ENCODE measurements at regions not wholly inside any gene's neighbourhood (a gene's known extent, or its start where the extent isn't known, plus 50 kb on each side); places are given as distances from the start of the nearest gene placed in this dataset.

DNA sequence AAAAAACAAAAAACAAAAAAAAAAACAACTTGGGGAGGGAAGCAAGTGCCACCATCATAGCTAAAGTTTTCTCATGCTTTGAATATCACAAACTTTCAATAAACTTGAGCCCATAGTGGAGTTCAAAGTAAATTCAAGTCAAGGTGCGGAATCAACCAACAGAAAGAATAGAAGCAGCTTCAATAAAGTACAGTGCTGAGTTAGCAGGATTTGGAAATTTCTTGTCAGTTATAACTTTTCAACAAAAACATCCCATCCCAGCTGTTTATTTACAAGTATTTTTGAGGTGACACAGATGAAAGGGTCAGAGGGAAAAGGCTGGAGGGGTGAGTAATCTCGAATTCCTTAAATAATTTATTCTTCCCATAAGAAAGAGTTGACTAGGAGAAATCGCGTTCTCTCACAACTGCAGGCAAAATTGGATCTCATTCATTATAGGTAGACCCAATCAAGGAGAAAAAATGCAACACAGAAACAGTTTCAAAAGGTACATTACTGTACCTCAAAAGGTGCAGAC, 477.4 kb upstream of the RASGRP1 start:
- H3K27ac ChIP-seq = no peak overlapping the region
- peaks cover 0 to 7% (median 0%) of the 10 kb centered on the region in 7 donors for H3K27me3 ChIP-seq (replicated peaks in 1 of 7)
- WGBS, 5 donors = 78 to 92% (median 84%) methylated on average over 4 of the region's 4 CpGs
- no peak overlapping the region for H3K4me3 ChIP-seq
- H3K9me3 ChIP-seq = no peaks in the 10 kb centered on the region
- no peaks in the 10 kb centered on the region for H3K36me3 ChIP-seq
- no peaks in the 10 kb centered on the region for H3K4me1 ChIP-seq
- intact Hi-C loops (cut with DNase I; ENCODE audit: low total_unique reads) = no loop called here
- no peak for TF ChIP-seq POLR2AphosphoS5 (IDR thresholded peaks at IDR 0.05)
- TF ChIP-seq, protein P1, sequence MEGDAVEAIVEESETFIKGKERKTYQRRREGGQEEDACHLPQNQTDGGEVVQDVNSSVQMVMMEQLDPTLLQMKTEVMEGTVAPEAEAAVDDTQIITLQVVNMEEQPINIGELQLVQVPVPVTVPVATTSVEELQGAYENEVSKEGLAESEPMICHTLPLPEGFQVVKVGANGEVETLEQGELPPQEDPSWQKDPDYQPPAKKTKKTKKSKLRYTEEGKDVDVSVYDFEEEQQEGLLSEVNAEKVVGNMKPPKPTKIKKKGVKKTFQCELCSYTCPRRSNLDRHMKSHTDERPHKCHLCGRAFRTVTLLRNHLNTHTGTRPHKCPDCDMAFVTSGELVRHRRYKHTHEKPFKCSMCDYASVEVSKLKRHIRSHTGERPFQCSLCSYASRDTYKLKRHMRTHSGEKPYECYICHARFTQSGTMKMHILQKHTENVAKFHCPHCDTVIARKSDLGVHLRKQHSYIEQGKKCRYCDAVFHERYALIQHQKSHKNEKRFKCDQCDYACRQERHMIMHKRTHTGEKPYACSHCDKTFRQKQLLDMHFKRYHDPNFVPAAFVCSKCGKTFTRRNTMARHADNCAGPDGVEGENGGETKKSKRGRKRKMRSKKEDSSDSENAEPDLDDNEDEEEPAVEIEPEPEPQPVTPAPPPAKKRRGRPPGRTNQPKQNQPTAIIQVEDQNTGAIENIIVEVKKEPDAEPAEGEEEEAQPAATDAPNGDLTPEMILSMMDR (IDR thresholded peaks at IDR 0.05 in 8 of 11, conservative IDR thresholded peaks at IDR 0.05 in 3 of 11) = no peak
- TF ChIP-seq POLR2A (IDR thresholded peaks at IDR 0.05) = no peak
- no peak for DNase-seq

GRCh38 chr15:39051626-39052322, 487.2 kb upstream of the RASGRP1 start:
- WGBS, 5 donors = 87 to 97% (median 94%) methylated on average over 4 of the region's 4 CpGs
- no peaks in the 10 kb centered on the region for H3K36me3 ChIP-seq
- intact Hi-C loops (cut with DNase I; ENCODE audit: low total_unique reads) = no loop called here
- H3K27ac ChIP-seq = no peak overlapping the region
- TF ChIP-seq POLR2AphosphoS5 (IDR thresholded peaks at IDR 0.05) (no peak), POLR2A (IDR thresholded peaks at IDR 0.05) (no peak)
- TF ChIP-seq, protein P1 (IDR thresholded peaks at IDR 0.05 in 8 of 11, conservative IDR thresholded peaks at IDR 0.05 in 3 of 11) = no peak
- no peaks in the 10 kb centered on the region for H3K27me3 ChIP-seq (replicated peaks in 1 of 7)
- DNase-seq = no peak
- no peak overlapping the region for H3K4me3 ChIP-seq
- no peaks in the 10 kb centered on the region for H3K4me1 ChIP-seq
- H3K9me3 ChIP-seq = peaks cover 0 to 35% (median 28%) of the 10 kb centered on the region in 8 donors

GRCh38 chr15:39052323-39052705, 487.7 kb upstream of the RASGRP1 start:
- Histone ChIP-seq H3K4me1 (no peaks in the 10 kb centered on the region), H3K27me3 (replicated peaks in 1 of 7) (no peaks in the 10 kb centered on the region), H3K9me3 (peaks cover 0 to 35% (median 28%) of the 10 kb centered on the region in 8 donors), H3K27ac (no peak overlapping the region), H3K4me3 (no peak overlapping the region), H3K36me3 (no peaks in the 10 kb centered on the region)
- TF ChIP-seq POLR2AphosphoS5 (IDR thresholded peaks at IDR 0.05) (no peak), POLR2A (IDR thresholded peaks at IDR 0.05) (no peak)
- TF ChIP-seq, protein P1 (IDR thresholded peaks at IDR 0.05 in 8 of 11, conservative IDR thresholded peaks at IDR 0.05 in 3 of 11) = no peak
- DNase-seq = no peak
- intact Hi-C loops (cut with DNase I; ENCODE audit: low total_unique reads) = no loop called here

DNA sequence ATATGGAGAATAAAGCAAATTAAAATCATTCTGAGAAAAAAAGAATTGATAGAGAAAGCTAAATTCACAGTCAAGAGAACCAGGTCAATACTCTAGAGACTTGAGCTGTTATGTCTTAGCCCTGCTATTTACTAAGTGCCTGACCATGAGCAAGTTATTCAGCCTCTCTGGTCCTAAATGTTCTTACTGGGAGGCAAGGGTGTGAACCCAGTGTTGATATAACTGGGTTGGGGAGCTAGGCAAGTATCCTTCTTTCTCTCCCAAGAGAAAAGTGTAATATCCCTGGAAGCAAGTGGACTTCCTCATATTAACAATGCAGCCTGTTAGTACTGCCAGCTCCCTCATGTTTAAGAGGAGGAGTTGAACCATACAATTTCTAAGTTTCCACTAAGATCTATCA, 488.9 kb upstream of the RASGRP1 start:
- Histone ChIP-seq H3K4me3 (no peak overlapping the region), H3K9me3 (peaks cover 0 to 28% (median 24%) of the 10 kb centered on the region in 8 donors), H3K27me3 (replicated peaks in 1 of 7) (no peaks in the 10 kb centered on the region), H3K4me1 (no peaks in the 10 kb centered on the region), H3K27ac (no peak overlapping the region), H3K36me3 (no peaks in the 10 kb centered on the region)
- intact Hi-C loops (cut with DNase I; ENCODE audit: low total_unique reads) = no loop called here
- TF ChIP-seq, protein P1 (IDR thresholded peaks at IDR 0.05 in 8 of 11, conservative IDR thresholded peaks at IDR 0.05 in 3 of 11) = no peak
- no peak for TF ChIP-seq POLR2A (IDR thresholded peaks at IDR 0.05)
- TF ChIP-seq POLR2AphosphoS5 (IDR thresholded peaks at IDR 0.05) = no peak
- no peak for DNase-seq

Data from spleen (tissue), 11 donors.